SK-N-SH treated with all-trans-retinoic acid at 6 μM for 48 hours (cell line): ENCODE measurements at regions not wholly inside any gene's neighbourhood (a gene's known extent, or its start where the extent isn't known, plus 50 kb on each side); places are given as distances from the start of the nearest gene placed in this dataset.

ENCODE experiments used
- ZFP30 ChIP-seq: fragments of 450-650 bp; formaldehyde crosslinking; IDR thresholded peaks from 2 replicates; pipeline ENCODE4 v1.5.0; 2022; ENCODE audit warnings: mild to moderate bottlenecking, moderate library complexity
- TF ChIP-seq, protein P1 (sequence below): fragments of 250-450 bp; sonication (Bioruptor Pico); IDR thresholded peaks from 2 replicates; pipeline ENCODE4 v1.8.0; 2021; ENCODE audit warnings: low read depth, mild to moderate bottlenecking, moderate library complexity, borderline replicate concordance

- TF ChIP-seq, protein P1, sequence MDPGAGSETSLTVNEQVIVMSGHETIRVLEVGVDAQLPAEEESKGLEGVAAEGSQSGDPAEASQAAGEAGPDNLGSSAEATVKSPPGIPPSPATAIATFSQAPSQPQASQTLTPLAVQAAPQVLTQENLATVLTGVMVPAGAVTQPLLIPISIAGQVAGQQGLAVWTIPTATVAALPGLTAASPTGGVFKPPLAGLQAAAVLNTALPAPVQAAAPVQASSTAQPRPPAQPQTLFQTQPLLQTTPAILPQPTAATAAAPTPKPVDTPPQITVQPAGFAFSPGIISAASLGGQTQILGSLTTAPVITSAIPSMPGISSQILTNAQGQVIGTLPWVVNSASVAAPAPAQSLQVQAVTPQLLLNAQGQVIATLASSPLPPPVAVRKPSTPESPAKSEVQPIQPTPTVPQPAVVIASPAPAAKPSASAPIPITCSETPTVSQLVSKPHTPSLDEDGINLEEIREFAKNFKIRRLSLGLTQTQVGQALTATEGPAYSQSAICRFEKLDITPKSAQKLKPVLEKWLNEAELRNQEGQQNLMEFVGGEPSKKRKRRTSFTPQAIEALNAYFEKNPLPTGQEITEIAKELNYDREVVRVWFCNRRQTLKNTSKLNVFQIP (CRISPR knock-in tag), result no peak
- TF ChIP-seq ZFP30 (CRISPR knock-in tag), result no peak
Observed at GRCh38 chr3:135325096-135325495, 530.0 kb downstream of the EPHB1 start.
